ENCODE measurements at regions not wholly inside any gene's neighbourhood (a gene's known extent, or its start where the extent isn't known, plus 50 kb on each side); places are given as distances from the start of the nearest gene placed in this dataset.

GRCh38 chr6:104600639-104600931 is 259.1 kb downstream of the HACE1 start:
- no peak for TF ChIP-seq YY1 (IDR thresholded peaks at IDR 0.05; ENCODE audit: low read depth)
- TF ChIP-seq NFIC (IDR thresholded peaks at IDR 0.05) = no peak
- TF ChIP-seq FOXM1 (IDR thresholded peaks at IDR 0.05; ENCODE audit: borderline replicate concordance, low read depth) = no peak
- TF ChIP-seq TCF12 (IDR thresholded peaks at IDR 0.05; ENCODE audit: low read depth) = no peak
- no peak for TF ChIP-seq ZBTB7A (IDR thresholded peaks at IDR 0.05; ENCODE audit: low read depth)
- no peak for TF ChIP-seq USF1 (IDR thresholded peaks at IDR 0.05)
- no peak for TF ChIP-seq CREB1 (IDR thresholded peaks at IDR 0.05; ENCODE audit: low read depth)
- no peak for TF ChIP-seq TEAD4 (IDR thresholded peaks at IDR 0.05)
- TF ChIP-seq CEBPB (IDR thresholded peaks at IDR 0.05) = no peak
- TF ChIP-seq REST (IDR thresholded peaks at IDR 0.05; ENCODE audit: low read depth) = no peak
- TF ChIP-seq RAD21 (IDR thresholded peaks at IDR 0.05; ENCODE audit: low read depth) = no peak
- TF ChIP-seq EGR1 (IDR thresholded peaks at IDR 0.05) = no peak

GRCh38 chr6:104599821-104600638 is 259.7 kb downstream of the HACE1 start:
- TF ChIP-seq REST (IDR thresholded peaks at IDR 0.05; ENCODE audit: low read depth) (peak; percentile 18; the same call in 1 of the 2 replicates), CEBPB (IDR thresholded peaks at IDR 0.05) (no peak), EGR1 (IDR thresholded peaks at IDR 0.05) (no peak)

GRCh38 chr6:104597541-104598050 is 262.1 kb downstream of the HACE1 start:
- TF ChIP-seq YY1 (IDR thresholded peaks at IDR 0.05; ENCODE audit: low read depth) (no peak), TAF1 (IDR thresholded peaks at IDR 0.05; ENCODE audit: low read depth) (no peak), TCF12 (IDR thresholded peaks at IDR 0.05; ENCODE audit: low read depth) (no peak), MAX (IDR thresholded peaks at IDR 0.05) (no peak), FOXM1 (IDR thresholded peaks at IDR 0.05; ENCODE audit: borderline replicate concordance, low read depth) (no peak), NFIC (IDR thresholded peaks at IDR 0.05) (no peak), REST (IDR thresholded peaks at IDR 0.05; ENCODE audit: low read depth) (no peak), EGR1 (IDR thresholded peaks at IDR 0.05) (no peak), CREB1 (IDR thresholded peaks at IDR 0.05; ENCODE audit: low read depth) (no peak), ZBTB7A (IDR thresholded peaks at IDR 0.05; ENCODE audit: low read depth) (no peak), CEBPB (IDR thresholded peaks at IDR 0.05) (no peak), RAD21 (IDR thresholded peaks at IDR 0.05; ENCODE audit: low read depth) (no peak), TEAD4 (IDR thresholded peaks at IDR 0.05) (no peak), EP300 (IDR thresholded peaks at IDR 0.05; ENCODE audit: borderline replicate concordance) (no peak), USF1 (IDR thresholded peaks at IDR 0.05) (no peak)

GRCh38 chr6:104596091-104596490 is 263.6 kb downstream of the HACE1 start:
- TF ChIP-seq TAF1 (IDR thresholded peaks at IDR 0.05; ENCODE audit: low read depth) = no peak

- TF ChIP-seq CEBPB (IDR thresholded peaks at IDR 0.05) (no peak), FOXM1 (IDR thresholded peaks at IDR 0.05; ENCODE audit: borderline replicate concordance, low read depth) (no peak)
These were observed 264.4 kb downstream of the HACE1 start for GRCh38 chr6:104595311-104595820.

Data from Ishikawa (cell line).